SK-N-SH treated with all-trans-retinoic acid at 6 μM for 48 hours (cell line): ENCODE measurements at regions not wholly inside any gene's neighbourhood (a gene's known extent, or its start where the extent isn't known, plus 50 kb on each side); places are given as distances from the start of the nearest gene placed in this dataset.

Experiments
- ATAC-seq: fragments of 200-7000 bp; cut with Tn5 transposase; 3 replicates; pipeline ENCODE4 v1.9.1; 2020; ENCODE audit warnings: mild to moderate bottlenecking, moderate library complexity
- ARNTL ChIP-seq: fragments of 450-650 bp; formaldehyde crosslinking; IDR thresholded peaks from 2 replicates; pipeline ENCODE4 v1.5.0; 2020; ENCODE audit warnings: low read depth, mild to moderate bottlenecking, moderate library complexity, borderline replicate concordance
- BACH2 ChIP-seq: fragments of 250-450 bp; sonication (Bioruptor Pico); IDR thresholded peaks from 2 replicates; pipeline ENCODE4 v1.9.0; 2021; ENCODE audit warnings: mild to moderate bottlenecking, borderline replicate concordance
- CREB5 ChIP-seq: fragments of 250-450 bp; sonication (Bioruptor Pico); IDR thresholded peaks from 2 replicates; pipeline ENCODE4 v1.5.1; 2020; ENCODE audit warnings: low read depth, mild to moderate bottlenecking, moderate library complexity
- CSDC2 ChIP-seq: fragments of 250-450 bp; sonication (Bioruptor Pico); IDR thresholded peaks from 2 replicates; pipeline ENCODE4 v1.5.0; 2020; ENCODE audit warnings: mild to moderate bottlenecking, moderate library complexity
- ESRRG ChIP-seq: fragments of 250-450 bp; sonication (Bioruptor Pico); IDR thresholded peaks from 2 replicates; pipeline ENCODE4 v1.6.1; 2021; ENCODE audit warnings: mild to moderate bottlenecking
- ISL1 ChIP-seq: fragments of 250-450 bp; sonication (Bioruptor Pico); IDR thresholded peaks from 2 replicates; pipeline ENCODE4 v2.1.2; 2022; ENCODE audit warnings: mild to moderate bottlenecking, moderate library complexity
- OSR1 ChIP-seq: fragments of 250-450 bp; sonication (Bioruptor Pico); IDR thresholded peaks from 2 replicates; pipeline ENCODE4 v1.8.0; 2022; ENCODE audit warnings: moderate library complexity, mild to moderate bottlenecking, inconsistent platforms
- PPARA ChIP-seq: fragments of 250-450 bp; sonication (Bioruptor Pico); IDR thresholded peaks from 2 replicates; pipeline ENCODE4 v1.5.0; 2020; ENCODE audit warnings: mild to moderate bottlenecking, borderline replicate concordance
- RARB ChIP-seq: fragments of 250-450 bp; sonication (Bioruptor Pico); IDR thresholded peaks from 2 replicates; pipeline ENCODE4 v1.8.0; 2021; ENCODE audit warnings: mild to moderate bottlenecking, moderate library complexity
- SNAI2 ChIP-seq: fragments of 250-450 bp; sonication (Bioruptor Pico); IDR thresholded peaks from 2 replicates; pipeline ENCODE4 v1.5.0; 2020; ENCODE audit warnings: mild to moderate bottlenecking, moderate library complexity
- TCF4 ChIP-seq: fragments of 250-450 bp; sonication (Bioruptor Pico); IDR thresholded peaks from 2 replicates; pipeline ENCODE4 v1.8.0; 2021; ENCODE audit warnings: mild to moderate bottlenecking, moderate library complexity, borderline replicate concordance
- TOX ChIP-seq: fragments of 250-450 bp; sonication (Bioruptor Pico); IDR thresholded peaks from 2 replicates; pipeline ENCODE4 v1.8.0; 2021; ENCODE audit warnings: mild to moderate bottlenecking, moderate library complexity, borderline replicate concordance
- ZC3H10 ChIP-seq: fragments of 250-450 bp; sonication (Bioruptor Pico); IDR thresholded peaks from 2 replicates; pipeline ENCODE4 v1.5.1; 2021; ENCODE audit warnings: mild to moderate bottlenecking, moderate library complexity
- ZFP3 ChIP-seq: fragments of 250-450 bp; sonication (Bioruptor Pico); IDR thresholded peaks from 2 replicates; pipeline ENCODE4 v1.5.0; 2020; ENCODE audit warnings: mild to moderate bottlenecking, moderate library complexity
- ZFP30 ChIP-seq: fragments of 450-650 bp; formaldehyde crosslinking; IDR thresholded peaks from 2 replicates; pipeline ENCODE4 v1.5.0; 2022; ENCODE audit warnings: mild to moderate bottlenecking, moderate library complexity
- ZNF70 ChIP-seq: fragments of 450-650 bp; formaldehyde crosslinking; IDR thresholded peaks from 2 replicates; pipeline ENCODE4 v1.5.0; 2020; ENCODE audit warnings: mild to moderate bottlenecking, moderate library complexity
- ZNF8 ChIP-seq: fragments of 450-650 bp; formaldehyde crosslinking; IDR thresholded peaks from 2 replicates; pipeline ENCODE4 v1.5.0; 2020; ENCODE audit warnings: mild to moderate bottlenecking, moderate library complexity
- TF ChIP-seq, protein P1 (sequence below): fragments of 250-450 bp; sonication (Bioruptor Pico); IDR thresholded peaks from 2 replicates; pipeline ENCODE4 v1.5.1; 2021; ENCODE audit warnings: mild to moderate bottlenecking, moderate library complexity
- TF ChIP-seq, protein P2 (sequence below): fragments of 250-450 bp; sonication (Bioruptor Pico); IDR thresholded peaks from 2 replicates; pipeline ENCODE4 v1.8.0; 2021; ENCODE audit warnings: low read depth, mild to moderate bottlenecking, moderate library complexity, borderline replicate concordance
- TF ChIP-seq, protein P3 (sequence below): fragments of 250-450 bp; sonication (Bioruptor Pico); IDR thresholded peaks from 2 replicates; pipeline ENCODE4 v1.5.0; 2020; ENCODE audit warnings: mild to moderate bottlenecking, moderate library complexity

DNA sequence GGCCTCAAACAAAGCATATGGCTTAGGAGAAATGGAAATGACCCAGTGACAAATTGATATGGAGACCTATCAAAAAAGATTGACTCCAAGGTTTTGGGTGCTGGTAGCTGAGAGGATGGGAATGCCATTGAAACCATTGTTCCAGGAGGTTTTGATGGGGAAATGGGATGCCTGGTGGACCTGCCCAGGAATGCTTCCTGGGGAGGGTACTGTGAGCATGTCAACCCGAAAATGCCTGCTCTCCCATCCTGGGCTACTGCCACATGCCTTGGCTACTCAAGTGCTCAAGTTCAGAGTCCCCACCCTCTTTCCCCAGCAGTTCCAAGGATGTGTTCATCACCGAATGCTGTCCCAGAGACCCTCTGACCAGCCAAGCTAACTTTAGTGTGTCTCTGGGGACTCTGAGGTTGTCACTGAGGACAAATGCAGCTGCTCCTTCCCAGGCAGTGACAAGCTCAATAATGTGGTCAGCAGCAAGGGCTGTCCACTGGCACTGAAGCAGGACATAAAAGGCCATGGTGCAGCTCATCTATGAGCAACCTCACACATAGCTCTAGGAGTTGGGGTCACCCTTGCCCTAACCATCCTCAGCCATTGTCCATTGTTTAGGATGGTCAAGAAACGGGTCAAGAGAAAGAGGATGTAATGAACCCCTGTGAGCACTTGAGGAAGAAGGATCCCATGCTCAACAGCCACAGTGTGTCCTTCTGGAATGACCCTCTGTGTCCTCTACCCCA, 83.7 kb downstream of the TRIM29 start:
- TF ChIP-seq ZNF70 (CRISPR knock-in tag) (no peak), TCF4 (no peak), ESRRG (CRISPR knock-in tag) (no peak), BACH2 (CRISPR knock-in tag) (no peak), ISL1 (CRISPR knock-in tag) (no peak), RARB (CRISPR knock-in tag) (no peak), ARNTL (no peak), CSDC2 (CRISPR knock-in tag) (no peak), PPARA (CRISPR knock-in tag) (no peak), OSR1 (CRISPR knock-in tag) (no peak), ZC3H10 (no peak), CREB5 (CRISPR knock-in tag) (no peak), ZNF8 (CRISPR knock-in tag) (no peak), SNAI2 (CRISPR knock-in tag) (no peak), ZFP3 (no peak), TOX (CRISPR knock-in tag) (no peak), ZFP30 (no peak)
- TF ChIP-seq, protein P1, sequence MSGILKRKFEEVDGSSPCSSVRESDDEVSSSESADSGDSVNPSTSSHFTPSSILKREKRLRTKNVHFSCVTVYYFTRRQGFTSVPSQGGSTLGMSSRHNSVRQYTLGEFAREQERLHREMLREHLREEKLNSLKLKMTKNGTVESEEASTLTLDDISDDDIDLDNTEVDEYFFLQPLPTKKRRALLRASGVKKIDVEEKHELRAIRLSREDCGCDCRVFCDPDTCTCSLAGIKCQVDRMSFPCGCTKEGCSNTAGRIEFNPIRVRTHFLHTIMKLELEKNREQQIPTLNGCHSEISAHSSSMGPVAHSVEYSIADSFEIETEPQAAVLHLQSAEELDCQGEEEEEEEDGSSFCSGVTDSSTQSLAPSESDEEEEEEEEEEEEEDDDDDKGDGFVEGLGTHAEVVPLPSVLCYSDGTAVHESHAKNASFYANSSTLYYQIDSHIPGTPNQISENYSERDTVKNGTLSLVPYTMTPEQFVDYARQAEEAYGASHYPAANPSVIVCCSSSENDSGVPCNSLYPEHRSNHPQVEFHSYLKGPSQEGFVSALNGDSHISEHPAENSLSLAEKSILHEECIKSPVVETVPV (CRISPR knock-in tag): no peak
- TF ChIP-seq, protein P2, sequence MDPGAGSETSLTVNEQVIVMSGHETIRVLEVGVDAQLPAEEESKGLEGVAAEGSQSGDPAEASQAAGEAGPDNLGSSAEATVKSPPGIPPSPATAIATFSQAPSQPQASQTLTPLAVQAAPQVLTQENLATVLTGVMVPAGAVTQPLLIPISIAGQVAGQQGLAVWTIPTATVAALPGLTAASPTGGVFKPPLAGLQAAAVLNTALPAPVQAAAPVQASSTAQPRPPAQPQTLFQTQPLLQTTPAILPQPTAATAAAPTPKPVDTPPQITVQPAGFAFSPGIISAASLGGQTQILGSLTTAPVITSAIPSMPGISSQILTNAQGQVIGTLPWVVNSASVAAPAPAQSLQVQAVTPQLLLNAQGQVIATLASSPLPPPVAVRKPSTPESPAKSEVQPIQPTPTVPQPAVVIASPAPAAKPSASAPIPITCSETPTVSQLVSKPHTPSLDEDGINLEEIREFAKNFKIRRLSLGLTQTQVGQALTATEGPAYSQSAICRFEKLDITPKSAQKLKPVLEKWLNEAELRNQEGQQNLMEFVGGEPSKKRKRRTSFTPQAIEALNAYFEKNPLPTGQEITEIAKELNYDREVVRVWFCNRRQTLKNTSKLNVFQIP (CRISPR knock-in tag): no peak
- no peak for ATAC-seq

- no peak for ATAC-seq
- TF ChIP-seq, protein P3, sequence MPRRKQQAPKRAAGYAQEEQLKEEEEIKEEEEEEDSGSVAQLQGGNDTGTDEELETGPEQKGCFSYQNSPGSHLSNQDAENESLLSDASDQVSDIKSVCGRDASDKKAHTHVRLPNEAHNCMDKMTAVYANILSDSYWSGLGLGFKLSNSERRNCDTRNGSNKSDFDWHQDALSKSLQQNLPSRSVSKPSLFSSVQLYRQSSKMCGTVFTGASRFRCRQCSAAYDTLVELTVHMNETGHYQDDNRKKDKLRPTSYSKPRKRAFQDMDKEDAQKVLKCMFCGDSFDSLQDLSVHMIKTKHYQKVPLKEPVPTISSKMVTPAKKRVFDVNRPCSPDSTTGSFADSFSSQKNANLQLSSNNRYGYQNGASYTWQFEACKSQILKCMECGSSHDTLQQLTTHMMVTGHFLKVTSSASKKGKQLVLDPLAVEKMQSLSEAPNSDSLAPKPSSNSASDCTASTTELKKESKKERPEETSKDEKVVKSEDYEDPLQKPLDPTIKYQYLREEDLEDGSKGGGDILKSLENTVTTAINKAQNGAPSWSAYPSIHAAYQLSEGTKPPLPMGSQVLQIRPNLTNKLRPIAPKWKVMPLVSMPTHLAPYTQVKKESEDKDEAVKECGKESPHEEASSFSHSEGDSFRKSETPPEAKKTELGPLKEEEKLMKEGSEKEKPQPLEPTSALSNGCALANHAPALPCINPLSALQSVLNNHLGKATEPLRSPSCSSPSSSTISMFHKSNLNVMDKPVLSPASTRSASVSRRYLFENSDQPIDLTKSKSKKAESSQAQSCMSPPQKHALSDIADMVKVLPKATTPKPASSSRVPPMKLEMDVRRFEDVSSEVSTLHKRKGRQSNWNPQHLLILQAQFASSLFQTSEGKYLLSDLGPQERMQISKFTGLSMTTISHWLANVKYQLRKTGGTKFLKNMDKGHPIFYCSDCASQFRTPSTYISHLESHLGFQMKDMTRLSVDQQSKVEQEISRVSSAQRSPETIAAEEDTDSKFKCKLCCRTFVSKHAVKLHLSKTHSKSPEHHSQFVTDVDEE (CRISPR knock-in tag): no peak
- no peak for TF ChIP-seq OSR1 (CRISPR knock-in tag)
- TF ChIP-seq CSDC2 (CRISPR knock-in tag): no peak
- no peak for TF ChIP-seq ZC3H10
- TF ChIP-seq CREB5 (CRISPR knock-in tag): no peak
- no peak for TF ChIP-seq ZNF8 (CRISPR knock-in tag)
- TF ChIP-seq TCF4: no peak
- no peak for TF ChIP-seq SNAI2 (CRISPR knock-in tag)
Observed at GRCh38 chr11:120052196-120052775, 85.6 kb downstream of the TRIM29 start.

DNA sequence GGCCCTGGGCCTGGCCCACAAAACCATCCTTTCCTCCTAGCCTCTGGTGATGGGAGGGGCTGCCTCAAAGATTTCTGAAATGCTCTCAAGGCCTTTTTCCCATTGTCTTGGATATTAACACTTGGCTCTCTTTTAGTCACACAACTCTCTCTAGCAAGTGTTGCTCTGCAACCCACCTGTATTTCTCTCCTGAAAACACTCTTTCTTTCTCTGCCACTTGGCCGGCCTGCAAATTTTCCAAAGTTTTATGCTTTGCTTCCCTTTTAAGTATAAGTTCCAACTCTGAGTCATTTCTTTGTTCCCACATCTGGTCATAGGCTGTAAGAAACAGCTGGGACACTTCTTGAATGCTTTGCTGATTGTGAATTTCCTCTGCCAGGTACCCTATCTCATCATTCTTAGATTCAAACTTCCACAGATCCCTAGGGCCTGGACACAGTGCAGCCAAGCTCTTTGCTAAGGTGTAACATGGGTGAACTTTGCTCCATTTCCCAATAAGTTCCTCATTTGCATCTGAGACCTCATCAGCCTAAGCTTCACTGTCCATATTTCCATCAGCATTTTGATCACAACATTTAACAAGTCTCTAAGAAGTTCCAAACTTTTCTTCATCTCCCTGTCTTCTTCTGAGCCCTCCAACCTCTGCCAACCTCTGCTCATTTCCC, 93.8 kb downstream of the TRIM29 start:
- ATAC-seq: no peak
- TF ChIP-seq ZC3H10 (no peak), RARB (CRISPR knock-in tag) (no peak), ISL1 (CRISPR knock-in tag) (no peak), ZNF70 (CRISPR knock-in tag) (no peak), OSR1 (CRISPR knock-in tag) (no peak)
- TF ChIP-seq, protein P1 (CRISPR knock-in tag): no peak
- TF ChIP-seq, protein P2 (CRISPR knock-in tag): no peak
- TF ChIP-seq, protein P3 (CRISPR knock-in tag): no peak
